Gastroesophageal sphincter (tissue), 4 donors: ENCODE measurements at regions not wholly inside any gene's neighbourhood (a gene's known extent, or its start where the extent isn't known, plus 50 kb on each side); places are given as distances from the start of the nearest gene placed in this dataset.

Experiments used
- ATAC-seq: fragments of 150-250 bp; one replicate; pipeline ENCODE4 v1.9.1; 2016; ENCODE audit warnings: mild to moderate bottlenecking, moderate library complexity
- H3K27ac ChIP-seq, 4 donors: fragments of 200-600 bp; sonication (generic) in 3 of 4; 1 replicate in 3 of 4; 2 replicates in 1 of 4; pipeline ENCODE4 v1.5.1; 2016 to 2019
- H3K27me3 ChIP-seq: fragments of 200-600 bp; sonication (generic); one replicate; pipeline ENCODE4 v1.5.1; 2019
- H3K36me3 ChIP-seq, 2 donors: fragments of 200-600 bp; sonication (generic); one replicate each; pipeline ENCODE4 v1.5.1; 2019; ENCODE audit warnings: control low read depth in 1 of 2
- H3K4me1 ChIP-seq, 3 donors: fragments of 200-600 bp; sonication (generic); 1 replicate in 2 of 3; 2 replicates in 1 of 3; pipeline ENCODE4 v1.5.1; 2016 to 2019; ENCODE audit warnings: control low read depth in 2 of 3
- H3K4me3 ChIP-seq, 2 donors: fragments of 200-600 bp; sonication (generic); one replicate each; pipeline ENCODE4 v1.5.1; 2019; ENCODE audit warnings: mild to moderate bottlenecking in 1 of 2, moderate library complexity in 1 of 2
- H3K9me3 ChIP-seq, 3 donors: fragments of 200-600 bp; sonication (generic); one replicate each; pipeline ENCODE4 v1.5.1; 2017 to 2019; ENCODE audit warnings: control low read depth in 2 of 3
- EP300 ChIP-seq: sonication (generic); formaldehyde crosslinking; IDR thresholded peaks from one replicate; pipeline ENCODE4 v1.6.1; 2017; ENCODE audit warnings: antibody characterized with exemption, mild to moderate bottlenecking
- POLR2A ChIP-seq, 2 donors: fragments of 450-650 bp; IDR thresholded peaks; one replicate each; pipeline ENCODE4 v1.6.1; 2017; ENCODE audit warnings: antibody characterized with exemption in 2 of 2, mild to moderate bottlenecking in 2 of 2, moderate library complexity in 1 of 2
- POLR2AphosphoS5 ChIP-seq: sonication (generic); formaldehyde crosslinking; IDR thresholded peaks from one replicate; pipeline ENCODE4 v1.6.1; 2017; ENCODE audit warnings: antibody characterized with exemption
- WGBS, 2 donors: methylation state at CpG; one replicate each; pipeline ENCODE4 v1.1.5; 2018; ENCODE audit warnings: low coverage in 1 of 2; 5-methylcytosine and 5-hydroxymethylcytosine counted together
- TF ChIP-seq, protein P1 (sequence below), 4 experiments: fragments of 200-600 bp in 2 of 4; fragments of 450-650 bp in 2 of 4; sonication (generic) in 1 of 4; IDR thresholded peaks; one replicate each; pipeline ENCODE4 v1.5.1; 2017 to 2019; ENCODE audit warnings: antibody characterized with exemption in 4 of 4, mild to moderate bottlenecking in 2 of 4, moderate library complexity in 2 of 4

GRCh38 chr16:55388131-55388862 lies 64.3 kb downstream of the IRX6 start:
- 78 to 86% methylated on average over 4 to 5 of the region's 5 CpGs for WGBS, 2 donors
- no peak overlapping the region for H3K4me3 ChIP-seq
- no peaks in the 10 kb centered on the region for H3K36me3 ChIP-seq
- H3K27me3 ChIP-seq = no peaks in the 10 kb centered on the region
- ATAC-seq = no peak
- no peak overlapping the region for H3K27ac ChIP-seq
- no peak for TF ChIP-seq EP300
- no peak for TF ChIP-seq POLR2A (IDR thresholded peaks at IDR 0.05)
- no peak for TF ChIP-seq POLR2AphosphoS5
- TF ChIP-seq, protein P1, sequence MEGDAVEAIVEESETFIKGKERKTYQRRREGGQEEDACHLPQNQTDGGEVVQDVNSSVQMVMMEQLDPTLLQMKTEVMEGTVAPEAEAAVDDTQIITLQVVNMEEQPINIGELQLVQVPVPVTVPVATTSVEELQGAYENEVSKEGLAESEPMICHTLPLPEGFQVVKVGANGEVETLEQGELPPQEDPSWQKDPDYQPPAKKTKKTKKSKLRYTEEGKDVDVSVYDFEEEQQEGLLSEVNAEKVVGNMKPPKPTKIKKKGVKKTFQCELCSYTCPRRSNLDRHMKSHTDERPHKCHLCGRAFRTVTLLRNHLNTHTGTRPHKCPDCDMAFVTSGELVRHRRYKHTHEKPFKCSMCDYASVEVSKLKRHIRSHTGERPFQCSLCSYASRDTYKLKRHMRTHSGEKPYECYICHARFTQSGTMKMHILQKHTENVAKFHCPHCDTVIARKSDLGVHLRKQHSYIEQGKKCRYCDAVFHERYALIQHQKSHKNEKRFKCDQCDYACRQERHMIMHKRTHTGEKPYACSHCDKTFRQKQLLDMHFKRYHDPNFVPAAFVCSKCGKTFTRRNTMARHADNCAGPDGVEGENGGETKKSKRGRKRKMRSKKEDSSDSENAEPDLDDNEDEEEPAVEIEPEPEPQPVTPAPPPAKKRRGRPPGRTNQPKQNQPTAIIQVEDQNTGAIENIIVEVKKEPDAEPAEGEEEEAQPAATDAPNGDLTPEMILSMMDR (IDR thresholded peaks at IDR 0.05) = no peak
- no peaks in the 10 kb centered on the region for H3K9me3 ChIP-seq
- no peaks in the 10 kb centered on the region for H3K4me1 ChIP-seq

GRCh38 chr16:55389426-55390073 lies 65.5 kb downstream of the IRX6 start:
- TF ChIP-seq POLR2AphosphoS5 = no peak
- TF ChIP-seq, protein P1 (IDR thresholded peaks at IDR 0.05) = no peak
- TF ChIP-seq POLR2A (IDR thresholded peaks at IDR 0.05) = no peak
- no peak for TF ChIP-seq EP300
- H3K4me3 ChIP-seq = no peak overlapping the region
- no peak for ATAC-seq
- no peaks in the 10 kb centered on the region for H3K27me3 ChIP-seq
- H3K27ac ChIP-seq = no peak overlapping the region
- 53 to 85% methylated on average over 3 to 5 of the region's 9 CpGs for WGBS, 2 donors
- no peaks in the 10 kb centered on the region for H3K4me1 ChIP-seq
- H3K36me3 ChIP-seq = no peaks in the 10 kb centered on the region
- H3K9me3 ChIP-seq = no peaks in the 10 kb centered on the region

DNA sequence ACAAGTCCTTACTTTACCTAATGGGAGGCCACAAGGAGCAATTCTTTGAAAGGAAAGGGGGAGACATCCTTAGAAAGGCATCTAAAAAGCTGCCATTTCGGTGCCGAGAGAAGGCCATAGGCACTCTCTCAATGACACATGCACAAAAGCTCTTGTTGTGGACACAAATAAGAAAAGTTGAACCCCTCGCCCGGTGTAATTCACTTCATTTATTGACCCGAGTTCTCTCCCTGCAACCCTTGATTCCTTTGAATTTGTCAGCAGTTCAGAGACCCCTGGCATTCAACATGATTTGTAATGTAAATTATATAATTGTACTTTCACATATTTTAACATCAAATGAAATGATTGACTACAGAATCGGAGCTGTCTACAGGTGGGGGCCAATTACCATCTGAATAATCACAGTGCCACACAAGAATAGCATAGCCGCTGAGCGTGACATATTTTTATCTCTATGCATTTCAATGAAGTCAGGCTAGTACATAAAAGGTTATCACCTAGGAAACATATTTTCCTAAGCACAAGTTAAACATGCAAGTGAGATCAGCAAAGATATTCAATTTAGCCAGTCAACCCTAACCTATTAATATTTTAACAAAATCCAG lies 66.7 kb downstream of the IRX6 start:
- no peak overlapping the region for H3K4me3 ChIP-seq
- ATAC-seq = no peak
- H3K4me1 ChIP-seq = no peaks in the 10 kb centered on the region
- WGBS, 2 donors = 74 to 78% methylated on average over 8 of the region's 8 CpGs
- no peak for TF ChIP-seq EP300
- TF ChIP-seq POLR2AphosphoS5 = no peak
- no peak for TF ChIP-seq POLR2A (IDR thresholded peaks at IDR 0.05)
- TF ChIP-seq, protein P1 (IDR thresholded peaks at IDR 0.05) = no peak
- no peaks in the 10 kb centered on the region for H3K27me3 ChIP-seq
- no peaks in the 10 kb centered on the region for H3K36me3 ChIP-seq
- H3K9me3 ChIP-seq = no peaks in the 10 kb centered on the region
- H3K27ac ChIP-seq = no peak overlapping the region

DNA sequence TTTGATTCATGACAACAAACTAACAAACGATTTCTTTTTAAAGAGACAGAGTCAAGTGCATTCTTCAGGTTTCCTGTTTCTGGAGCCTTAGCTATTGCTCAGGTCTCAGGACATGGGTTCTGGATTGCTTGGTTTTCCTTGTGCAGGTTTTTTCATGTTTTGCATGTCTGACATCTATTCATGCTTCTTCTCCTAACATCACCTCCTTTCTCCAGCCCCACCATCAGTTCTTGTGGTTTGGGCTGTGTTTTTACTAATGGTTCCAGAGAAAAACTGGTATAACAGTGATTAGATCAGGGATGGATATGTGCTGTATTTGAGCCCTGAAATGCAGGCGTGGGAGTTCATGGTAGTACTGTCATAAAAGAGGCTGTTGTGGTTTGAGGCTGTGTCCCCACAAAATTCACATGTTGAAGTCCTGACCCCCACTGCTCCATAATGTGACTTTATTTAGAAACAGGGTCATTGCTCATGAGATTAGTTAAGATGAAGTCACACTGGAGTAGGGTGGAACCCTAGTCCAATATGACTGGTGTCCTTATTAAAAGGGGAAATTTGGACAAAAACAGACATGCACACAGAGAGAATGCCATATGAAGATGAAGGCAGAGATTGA lies 67.9 kb downstream of the IRX6 start:
- H3K4me1 ChIP-seq = no peaks in the 10 kb centered on the region
- H3K27ac ChIP-seq = no peak overlapping the region
- H3K4me3 ChIP-seq = no peak overlapping the region
- no peaks in the 10 kb centered on the region for H3K27me3 ChIP-seq
- H3K9me3 ChIP-seq = no peaks in the 10 kb centered on the region
- 50 to 54% methylated on average over 1 to 2 of the region's 2 CpGs for WGBS, 2 donors
- TF ChIP-seq POLR2A (IDR thresholded peaks at IDR 0.05) (no peak), POLR2AphosphoS5 (no peak), EP300 (no peak)
- TF ChIP-seq, protein P1 (IDR thresholded peaks at IDR 0.05) = no peak
- ATAC-seq = no peak
- H3K36me3 ChIP-seq = no peaks in the 10 kb centered on the region
